Naive thymus-derived CD4-positive, alpha-beta T cell (primary cell): ENCODE measurements at regions not wholly inside any gene's neighbourhood (a gene's known extent, or its start where the extent isn't known, plus 50 kb on each side); places are given as distances from the start of the nearest gene placed in this dataset.

Source experiments
- ATAC-seq: fragments of 150-1000 bp; cut with Tn5 transposase; 2 replicates; pipeline ENCODE4 v1.10.0; 2021; ENCODE audit warnings: mild to moderate bottlenecking, moderate library complexity
- CTCF ChIA-PET: fragments of 350-600 bp; sonication (Branson Sonifier 250); formaldehyde crosslinking; loops from one replicate; lab custom pipeline; 2021; ENCODE audit warnings: antibody characterized with exemption; lab: Charles Lee
- POLR2A ChIA-PET: fragments of 350-600 bp; sonication (Branson Sonifier 250); formaldehyde crosslinking; loops from one replicate; lab custom pipeline; 2021; ENCODE audit warnings: antibody characterized with exemption, inconsistent platforms; lab: Charles Lee
- DNase-seq, 9 donors: peaks; one replicate each; pipeline versions ENCODE4 v3.0.0 to v3.0.0-alpha.2; 2020 to 2022; ENCODE audit warnings: mixed read lengths in 1 of 9
- H3K27ac ChIP-seq: one replicate; pipeline ENCODE4 v1.7.0; 2013; ENCODE audit warnings: mild to moderate bottlenecking, low read depth, low read length, moderate library complexity
- H3K27me3 ChIP-seq, 2 donors: one replicate each; pipeline ENCODE4 v1.7.0; 2013; ENCODE audit warnings: low read length in 2 of 2, mild to moderate bottlenecking in 2 of 2, moderate library complexity in 2 of 2; ENCODE audit not compliant: control insufficient read depth in 2 of 2, insufficient read depth in 2 of 2
- H3K36me3 ChIP-seq, 3 experiments: 1 replicate in 2 of 3; 2 replicates in 1 of 3; pipeline ENCODE4 v1.7.0; 2013; ENCODE audit warnings: low read length in 3 of 3, mild to moderate bottlenecking in 3 of 3, moderate library complexity in 1 of 3; ENCODE audit not compliant: insufficient read depth in 3 of 3, control insufficient read depth in 2 of 3
- H3K4me1 ChIP-seq, 2 donors: one replicate each; pipeline ENCODE4 v1.7.0; 2013; ENCODE audit warnings: low read length in 2 of 2, mild to moderate bottlenecking in 2 of 2, moderate library complexity in 1 of 2; ENCODE audit not compliant: control insufficient read depth in 2 of 2, insufficient read depth in 2 of 2
- H3K4me3 ChIP-seq: 2 replicates; pipeline ENCODE4 v1.7.0; 2013; ENCODE audit warnings: mild to moderate bottlenecking, low read length
- H3K9me3 ChIP-seq, 3 experiments: 1 replicate in 2 of 3; 2 replicates in 1 of 3; pipeline ENCODE4 v1.7.0; 2013; ENCODE audit warnings: low read length in 3 of 3; ENCODE audit not compliant: control insufficient read depth in 2 of 3
- H3K27ac Mint-ChIP-seq, 9 donors: one replicate each; pipeline ENCODE4 v1.8.0; 2020 to 2022; ENCODE audit warnings: mixed read lengths in 9 of 9, mild to moderate bottlenecking in 8 of 9, moderate library complexity in 5 of 9, inconsistent platforms in 2 of 9
- H3K27me3 Mint-ChIP-seq, 5 donors: one replicate each; pipeline ENCODE4 v1.8.0; 2021 to 2022; ENCODE audit warnings: mixed read lengths in 5 of 5, mild to moderate bottlenecking in 1 of 5
- H3K36me3 Mint-ChIP-seq, 5 donors: one replicate each; pipeline ENCODE4 v1.8.0; 2020 to 2022; ENCODE audit warnings: mixed read lengths in 5 of 5, mild to moderate bottlenecking in 3 of 5, inconsistent platforms in 1 of 5
- H3K4me1 Mint-ChIP-seq, 7 donors: one replicate each; pipeline ENCODE4 v1.8.0; 2020 to 2022; ENCODE audit warnings: mixed read lengths in 7 of 7, mild to moderate bottlenecking in 3 of 7, inconsistent platforms in 1 of 7
- H3K4me3 Mint-ChIP-seq, 10 donors: one replicate each; pipeline ENCODE4 v1.8.0; 2020 to 2022; ENCODE audit warnings: mild to moderate bottlenecking in 10 of 10, mixed read lengths in 10 of 10, moderate library complexity in 6 of 10, inconsistent platforms in 2 of 10
- H3K9me3 Mint-ChIP-seq, 11 donors: one replicate each; pipeline ENCODE4 v1.8.0; 2020 to 2022; ENCODE audit warnings: mixed read lengths in 11 of 11, mild to moderate bottlenecking in 4 of 11, inconsistent platforms in 1 of 11, moderate library complexity in 1 of 11
- intact Hi-C, 2 donors: fragments of 100-400 bp; cut with micrococcal nuclease; formaldehyde crosslinking; loops; one replicate each; pipeline ENCODE4 v1.15.1; 2023

GRCh38 chr15:37698679-37699078, 235.8 kb upstream of the TMCO5A start:
- Histone ChIP-seq H3K4me1 (no peaks in the 10 kb centered on the region), H3K36me3 (no peaks in the 10 kb centered on the region), H3K27ac (no peak overlapping the region), H3K9me3 (no peaks in the 10 kb centered on the region), H3K27me3 (no peaks in the 10 kb centered on the region), H3K4me3 (no peak overlapping the region)
- no peaks in the 10 kb centered on the region for H3K9me3 Mint-ChIP-seq
- ChIA-PET POLR2A (no interaction called here), CTCF (interaction anchor here (0.6 kb wide), 1 partner anchor 31 kb away, joined by 3 read pairs; no protein-coding TSS in a partner anchor)
- no peaks in the 10 kb centered on the region for H3K4me1 Mint-ChIP-seq
- H3K36me3 Mint-ChIP-seq = no peaks in the 10 kb centered on the region
- no peaks in the 10 kb centered on the region for H3K27me3 Mint-ChIP-seq
- DNase-seq (no peak), ATAC-seq (no peak)
- H3K27ac Mint-ChIP-seq = no peak overlapping the region
- no peak overlapping the region for H3K4me3 Mint-ChIP-seq
- intact Hi-C loops = no loop called here

DNA sequence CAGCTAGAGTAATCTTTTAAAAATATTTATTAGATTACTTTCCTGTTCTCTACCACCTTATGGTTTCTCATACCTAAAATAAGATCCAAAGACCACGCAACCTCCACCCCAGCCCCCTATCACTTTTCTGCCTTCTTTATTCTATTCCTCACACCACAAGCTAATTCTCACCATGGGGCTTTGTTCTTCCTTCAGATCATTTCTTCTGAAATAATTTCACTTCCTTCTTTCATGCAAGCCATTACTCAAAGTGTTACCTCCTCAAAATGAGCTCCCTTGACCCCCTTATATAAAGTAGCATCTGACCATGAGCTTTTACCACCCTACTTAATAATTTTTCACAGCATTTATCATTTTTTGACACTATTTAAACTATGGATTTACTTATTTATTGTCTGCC, 233.2 kb upstream of the TMCO5A start:
- POLR2A ChIA-PET = no interaction called here
- CTCF ChIA-PET = no interaction called here
- intact Hi-C loops = no loop called here
- no peak overlapping the region for H3K27ac Mint-ChIP-seq
- H3K27me3 Mint-ChIP-seq = peaks cover 0 to 4% (median 0%) of the 10 kb centered on the region in 5 donors
- H3K9me3 Mint-ChIP-seq = peaks cover 0 to 1% (median 0%) of the 10 kb centered on the region in 11 donors
- Histone ChIP-seq H3K27ac (no peak overlapping the region), H3K27me3 (no peaks in the 10 kb centered on the region), H3K36me3 (no peaks in the 10 kb centered on the region), H3K4me3 (no peak overlapping the region), H3K4me1 (no peaks in the 10 kb centered on the region), H3K9me3 (no peaks in the 10 kb centered on the region)
- DNase-seq (no peak), ATAC-seq (no peak)
- no peaks in the 10 kb centered on the region for H3K36me3 Mint-ChIP-seq
- no peak overlapping the region for H3K4me3 Mint-ChIP-seq
- H3K4me1 Mint-ChIP-seq = no peaks in the 10 kb centered on the region

GRCh38 chr15:37709669-37710068, 224.8 kb upstream of the TMCO5A start:
- Histone ChIP-seq H3K27me3 (no peaks in the 10 kb centered on the region), H3K36me3 (no peaks in the 10 kb centered on the region), H3K4me1 (no peaks in the 10 kb centered on the region), H3K27ac (no peak overlapping the region), H3K4me3 (no peak overlapping the region), H3K9me3 (peaks cover 0 to 7% (median 0%) of the 10 kb centered on the region in 3 experiments)
- no peaks in the 10 kb centered on the region for H3K36me3 Mint-ChIP-seq
- H3K4me3 Mint-ChIP-seq = no peak overlapping the region
- POLR2A ChIA-PET = no interaction called here
- ATAC-seq = no peak
- no peaks in the 10 kb centered on the region for H3K4me1 Mint-ChIP-seq
- H3K27me3 Mint-ChIP-seq = peaks cover 0 to 10% (median 3%) of the 10 kb centered on the region in 5 donors
- peaks cover 0 to 12% (median 6%) of the 10 kb centered on the region in 11 donors for H3K9me3 Mint-ChIP-seq
- DNase-seq = no peak
- CTCF ChIA-PET = no interaction called here
- no peak overlapping the region for H3K27ac Mint-ChIP-seq
- intact Hi-C loops = no loop called here

DNA sequence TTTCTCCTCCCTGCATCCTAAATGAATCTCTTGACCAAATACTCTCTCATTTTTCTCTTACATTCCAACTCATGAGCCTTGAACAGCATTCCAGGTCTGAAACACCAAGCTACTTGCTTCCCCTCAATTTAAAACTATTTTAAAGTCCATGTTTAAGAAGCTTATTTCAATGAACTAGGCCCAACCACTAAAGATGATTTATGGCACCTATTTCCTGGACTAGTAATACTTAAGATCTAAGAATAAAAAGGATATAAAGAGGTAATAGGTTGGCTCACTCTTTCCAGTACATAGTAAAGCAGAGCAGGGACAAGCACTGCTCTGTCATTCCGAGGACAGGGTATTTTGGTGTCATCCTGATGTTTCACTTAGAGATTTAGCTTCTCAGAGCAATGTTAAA, 219.3 kb upstream of the TMCO5A start:
- no peak overlapping the region for H3K27ac Mint-ChIP-seq
- POLR2A ChIA-PET = no interaction called here

GRCh38 chr15:37720267-37720666, 214.2 kb upstream of the TMCO5A start:
- no peaks in the 10 kb centered on the region for H3K4me1 Mint-ChIP-seq
- peaks cover 0 to 6% (median 0%) of the 10 kb centered on the region in 11 donors for H3K9me3 Mint-ChIP-seq
- intact Hi-C loops = no loop called here
- H3K27me3 Mint-ChIP-seq = peaks cover 0 to 15% (median 2%) of the 10 kb centered on the region in 5 donors
- no peaks in the 10 kb centered on the region for H3K36me3 Mint-ChIP-seq
- no peak overlapping the region for H3K4me3 Mint-ChIP-seq
- no peak overlapping the region for H3K27ac ChIP-seq
- no peaks in the 10 kb centered on the region for H3K4me1 ChIP-seq
- H3K27me3 ChIP-seq = no peaks in the 10 kb centered on the region
- H3K9me3 ChIP-seq = no peaks in the 10 kb centered on the region
- H3K4me3 ChIP-seq = no peak overlapping the region
- CTCF ChIA-PET = no interaction called here
- ATAC-seq (no peak), DNase-seq (no peak)
- H3K36me3 ChIP-seq = no peaks in the 10 kb centered on the region
- POLR2A ChIA-PET = interaction anchor here (0.5 kb wide), 1 partner anchor 13 kb away, joined by 4 read pairs; no protein-coding TSS in a partner anchor
- H3K27ac Mint-ChIP-seq = no peak overlapping the region

More for the DNA sequence above, 219.3 kb upstream of the TMCO5A start:
- DNase-seq (no peak), ATAC-seq (no peak)
- H3K27me3 ChIP-seq = no peaks in the 10 kb centered on the region
- H3K4me3 Mint-ChIP-seq = no peak overlapping the region
- H3K36me3 ChIP-seq = no peaks in the 10 kb centered on the region
- H3K4me1 Mint-ChIP-seq = no peaks in the 10 kb centered on the region
- no peaks in the 10 kb centered on the region for H3K4me1 ChIP-seq
- H3K9me3 Mint-ChIP-seq = peaks cover 0 to 11% (median 8%) of the 10 kb centered on the region in 11 donors
- intact Hi-C loops = no loop called here
- H3K9me3 ChIP-seq = peaks cover 0 to 7% (median 0%) of the 10 kb centered on the region in 3 experiments
- no peak overlapping the region for H3K4me3 ChIP-seq
- peaks cover 0 to 14% (median 2%) of the 10 kb centered on the region in 5 donors for H3K27me3 Mint-ChIP-seq
- H3K27ac ChIP-seq = no peak overlapping the region
- H3K36me3 Mint-ChIP-seq = no peaks in the 10 kb centered on the region
- CTCF ChIA-PET = no interaction called here

- peaks cover 0 to 10% (median 5%) of the 10 kb centered on the region in 5 donors for H3K27me3 Mint-ChIP-seq
- H3K9me3 Mint-ChIP-seq = peaks cover 0 to 8% (median 0%) of the 10 kb centered on the region in 11 donors
- no peaks in the 10 kb centered on the region for H3K4me1 Mint-ChIP-seq
- CTCF ChIA-PET = interaction anchor here (0.6 kb wide), 1 partner anchor 1569 kb away, joined by 4 read pairs; no protein-coding TSS in a partner anchor
- no peak overlapping the region for H3K27ac ChIP-seq
- DNase-seq (no peak), ATAC-seq (no peak)
- intact Hi-C loops = no loop called here
- H3K4me3 Mint-ChIP-seq = no peak overlapping the region
- POLR2A ChIA-PET = no interaction called here
- H3K27ac Mint-ChIP-seq = no peak overlapping the region
- no peaks in the 10 kb centered on the region for H3K4me1 ChIP-seq
- H3K36me3 Mint-ChIP-seq = no peaks in the 10 kb centered on the region
- no peaks in the 10 kb centered on the region for H3K27me3 ChIP-seq
- H3K36me3 ChIP-seq = no peaks in the 10 kb centered on the region
- no peak overlapping the region for H3K4me3 ChIP-seq
- no peaks in the 10 kb centered on the region for H3K9me3 ChIP-seq
These were observed 203.2 kb upstream of the TMCO5A start for GRCh38 chr15:37731146-37731746.

- H3K4me1 Mint-ChIP-seq = no peaks in the 10 kb centered on the region
- H3K4me1 ChIP-seq = no peaks in the 10 kb centered on the region
- no peaks in the 10 kb centered on the region for H3K36me3 Mint-ChIP-seq
- peaks cover 0 to 6% (median 0%) of the 10 kb centered on the region in 11 donors for H3K9me3 Mint-ChIP-seq
- intact Hi-C loops = no loop called here
- no peak for DNase-seq
- no peaks in the 10 kb centered on the region for H3K36me3 ChIP-seq
- no peak overlapping the region for H3K4me3 ChIP-seq
- no peak overlapping the region for H3K4me3 Mint-ChIP-seq
- peaks cover 0 to 10% (median 5%) of the 10 kb centered on the region in 5 donors for H3K27me3 Mint-ChIP-seq
- no peak for ATAC-seq
- ChIA-PET POLR2A (no interaction called here), CTCF (no interaction called here)
- no peak overlapping the region for H3K27ac ChIP-seq
- H3K9me3 ChIP-seq = no peaks in the 10 kb centered on the region
- no peak overlapping the region for H3K27ac Mint-ChIP-seq
- H3K27me3 ChIP-seq = no peaks in the 10 kb centered on the region
These were observed 200.8 kb upstream of the TMCO5A start for GRCh38 chr15:37733628-37734027.
